RWPE2 (cell line): ENCODE measurements at regions not wholly inside any gene's neighbourhood (a gene's known extent, or its start where the extent isn't known, plus 50 kb on each side); places are given as distances from the start of the nearest gene placed in this dataset.

ENCODE experiments used
- ATAC-seq: fragments of 200-7000 bp; cut with Tn5 transposase; 3 replicates; pipeline ENCODE4 v1.9.1; 2021; ENCODE audit warnings: low read depth
- DNase-seq: peaks from one replicate; pipeline ENCODE4 v3.0.0-alpha.2; 2020; ENCODE audit warnings: low spot score
- H3K27ac ChIP-seq: fragments of 450-650 bp; 2 replicates; pipeline ENCODE4 v1.5.1; 2017; ENCODE audit warnings: mild to moderate bottlenecking; ENCODE audit not compliant: poor library complexity, severe bottlenecking
- H3K27me3 ChIP-seq: fragments of 250-450 bp; sonication (Bioruptor Pico); 2 replicates; pipeline ENCODE4 v1.5.1; 2021; ENCODE audit warnings: mild to moderate bottlenecking, moderate library complexity; ENCODE audit not compliant: insufficient read depth, poor library complexity, severe bottlenecking
- H3K36me3 ChIP-seq: fragments of 250-450 bp; sonication (Bioruptor Pico); 2 replicates; pipeline ENCODE4 v1.5.1; 2020; ENCODE audit warnings: low read depth, mild to moderate bottlenecking, moderate library complexity
- H3K4me1 ChIP-seq: fragments of 250-450 bp; sonication (Bioruptor Pico); 2 replicates; pipeline ENCODE4 v1.5.1; 2021; ENCODE audit warnings: mild to moderate bottlenecking, moderate library complexity; ENCODE audit not compliant: insufficient read depth, poor library complexity, severe bottlenecking
- H3K4me3 ChIP-seq: fragments of 250-450 bp; sonication (Bioruptor Pico); 2 replicates; pipeline ENCODE4 v1.5.1; 2021; ENCODE audit warnings: mild to moderate bottlenecking, moderate library complexity; ENCODE audit not compliant: severe bottlenecking
- H3K9me3 ChIP-seq: fragments of 250-450 bp; sonication (Bioruptor Pico); 2 replicates; pipeline ENCODE4 v1.5.1; 2021; ENCODE audit warnings: mild to moderate bottlenecking, moderate library complexity; ENCODE audit not compliant: severe bottlenecking
- CTCF ChIP-seq: fragments of 450-650 bp; IDR thresholded peaks from one replicate; pipeline ENCODE4 v1.5.1; 2017; ENCODE audit warnings: mild to moderate bottlenecking, moderate library complexity; ENCODE audit not compliant: poor library complexity, severe bottlenecking

GRCh38 chr1:165117482-165117881 is 239.0 kb downstream of the LMX1A start:
- no peak for DNase-seq
- H3K4me1 ChIP-seq: peaks cover 11% of the 10 kb centered on the region
- H3K36me3 ChIP-seq: no peaks in the 10 kb centered on the region
- H3K27ac ChIP-seq: peak overlapping the region; percentile 35
- no peaks in the 10 kb centered on the region for H3K9me3 ChIP-seq
- no peaks in the 10 kb centered on the region for H3K27me3 ChIP-seq
- no peak for TF ChIP-seq CTCF
- ATAC-seq: no peak
- no peak overlapping the region for H3K4me3 ChIP-seq

GRCh38 chr1:165116732-165117131 is 239.8 kb downstream of the LMX1A start:
- DNase-seq (peak; percentile 74), ATAC-seq (peak; percentile 99)
- H3K4me1 ChIP-seq: peaks cover 11% of the 10 kb centered on the region
- H3K27me3 ChIP-seq: no peaks in the 10 kb centered on the region
- H3K36me3 ChIP-seq: no peaks in the 10 kb centered on the region
- no peak overlapping the region for H3K4me3 ChIP-seq
- no peaks in the 10 kb centered on the region for H3K9me3 ChIP-seq
- H3K27ac ChIP-seq: peak overlapping the region; percentile 35
- TF ChIP-seq CTCF: no peak

GRCh38 chr1:165116171-165116570 is 240.3 kb downstream of the LMX1A start:
- ATAC-seq: no peak
- Histone ChIP-seq H3K9me3 (no peaks in the 10 kb centered on the region), H3K27me3 (no peaks in the 10 kb centered on the region), H3K4me1 (peaks cover 11% of the 10 kb centered on the region), H3K4me3 (no peak overlapping the region), H3K36me3 (no peaks in the 10 kb centered on the region), H3K27ac (peak overlapping the region; percentile 35)
- no peak for TF ChIP-seq CTCF
- no peak for DNase-seq

GRCh38 chr1:165114889-165115285 is 241.6 kb downstream of the LMX1A start:
- Histone ChIP-seq H3K36me3 (no peaks in the 10 kb centered on the region), H3K9me3 (no peaks in the 10 kb centered on the region)
- no peak for TF ChIP-seq CTCF

GRCh38 chr1:165114022-165114888 is 242.3 kb downstream of the LMX1A start:
- no peak for ATAC-seq
- Histone ChIP-seq H3K27me3 (no peaks in the 10 kb centered on the region), H3K4me1 (peaks cover 11% of the 10 kb centered on the region), H3K27ac (no peak overlapping the region), H3K4me3 (no peak overlapping the region), H3K9me3 (no peaks in the 10 kb centered on the region), H3K36me3 (no peaks in the 10 kb centered on the region)
- TF ChIP-seq CTCF: peak; percentile 87
- no peak for DNase-seq

More at GRCh38 chr1:165114889-165115285, 241.6 kb downstream of the LMX1A start:
- Histone ChIP-seq H3K27me3 (no peaks in the 10 kb centered on the region), H3K27ac (no peak overlapping the region), H3K4me3 (no peak overlapping the region), H3K4me1 (peaks cover 11% of the 10 kb centered on the region)
- ATAC-seq: no peak
- DNase-seq: no peak
